HG03175 (cell line): ENCODE measurements at regions not wholly inside any gene's neighbourhood (a gene's known extent, or its start where the extent isn't known, plus 50 kb on each side); places are given as distances from the start of the nearest gene placed in this dataset.
A peak's percentile ranks its signal among the peaks of the same experiment; 100 is the strongest.
"Not testable (repeated sequence)": the region's sequence is repeated elsewhere in the genome, so short reads cannot be mapped to it uniquely, and the experiment has no call there.

ENCODE experiments used
- ATAC-seq: cut with Tn5 transposase; IDR thresholded peaks from one replicate; pipeline ENCODE4 v1.9.1; 2021; ENCODE audit warnings: mild to moderate bottlenecking, moderate library complexity; ENCODE audit not compliant: unreplicated experiment

DNA sequence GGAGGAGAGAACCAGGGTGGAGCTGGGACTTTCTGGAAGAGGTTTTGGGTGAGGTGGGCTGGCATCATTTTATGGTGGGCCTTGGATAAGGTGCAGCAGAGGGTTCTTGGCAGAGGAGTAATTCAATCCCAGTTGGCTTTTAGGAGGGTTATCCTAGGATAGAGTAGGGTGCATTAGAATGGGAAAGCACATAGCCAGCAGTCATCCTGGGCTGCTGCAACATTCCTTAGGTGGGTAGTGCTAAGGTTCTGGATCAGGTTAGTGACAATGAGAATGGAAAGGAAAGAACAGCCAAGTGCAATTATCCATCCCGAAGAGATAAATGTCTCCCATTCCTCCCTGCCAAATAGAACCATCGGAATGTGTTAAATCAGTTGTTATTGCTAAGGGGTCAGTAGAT, 157.3 kb upstream of the SPRED2 start:
- no peak for ATAC-seq

DNA sequence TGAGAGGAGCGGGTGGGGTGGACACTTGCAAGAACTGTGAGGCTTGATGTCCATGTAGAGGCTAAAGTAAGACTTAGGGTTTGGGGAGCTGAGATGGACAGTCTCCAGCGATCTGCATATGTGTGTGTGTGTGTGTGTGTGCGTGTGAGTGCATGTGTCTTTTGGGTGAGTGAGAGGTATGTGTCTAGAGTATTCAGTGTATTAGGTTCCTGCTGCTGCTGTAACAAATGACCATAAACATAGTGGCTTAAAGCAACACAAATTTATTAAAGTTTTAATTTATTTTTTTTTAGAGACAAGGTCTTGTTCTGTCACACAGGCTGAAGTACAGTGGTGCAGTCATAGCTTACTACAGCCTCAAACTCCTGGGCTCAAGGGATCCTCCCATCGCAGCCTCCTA, 155.4 kb upstream of the SPRED2 start:
- no peak for ATAC-seq

DNA sequence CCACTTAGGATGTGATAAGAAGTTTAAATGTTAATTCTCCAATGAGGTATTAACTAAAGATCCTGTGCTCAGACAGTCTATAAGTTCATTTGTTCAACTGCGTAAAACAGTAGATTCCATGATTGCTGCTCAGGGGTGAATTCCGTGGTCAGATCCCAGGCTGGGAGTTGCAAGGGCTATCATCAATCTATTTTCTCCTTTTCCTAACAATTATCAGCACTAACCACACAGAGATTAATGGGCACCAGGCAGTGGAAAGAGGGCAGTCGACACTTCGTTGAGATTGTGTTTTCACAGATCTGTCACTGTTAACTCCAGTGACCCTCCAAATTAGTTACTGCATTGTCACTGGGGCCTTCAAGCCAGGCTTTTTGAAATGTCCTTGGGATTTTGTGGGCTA, 154.1 kb upstream of the SPRED2 start:
- no peak for ATAC-seq

DNA sequence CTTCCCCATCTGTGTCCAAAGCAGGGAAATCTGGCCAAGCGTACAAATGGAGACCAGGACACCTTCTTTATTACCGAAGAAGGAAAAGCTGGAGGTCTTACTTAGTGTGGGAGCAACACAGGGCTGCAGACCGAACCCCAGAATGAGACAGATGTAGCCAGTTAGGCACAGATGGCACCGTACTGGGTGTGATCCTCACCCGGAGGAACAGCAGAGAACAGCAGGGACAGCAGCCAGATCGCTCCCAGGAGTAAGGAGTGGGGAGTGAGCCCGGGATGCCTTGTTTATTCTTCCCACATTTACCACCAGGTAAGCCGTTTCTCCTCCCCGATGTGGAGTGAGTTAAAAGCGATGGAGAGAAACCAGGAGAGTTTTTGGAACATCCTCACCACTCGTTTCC, 150.7 kb upstream of the SPRED2 start:
- ATAC-seq, result no peak

DNA sequence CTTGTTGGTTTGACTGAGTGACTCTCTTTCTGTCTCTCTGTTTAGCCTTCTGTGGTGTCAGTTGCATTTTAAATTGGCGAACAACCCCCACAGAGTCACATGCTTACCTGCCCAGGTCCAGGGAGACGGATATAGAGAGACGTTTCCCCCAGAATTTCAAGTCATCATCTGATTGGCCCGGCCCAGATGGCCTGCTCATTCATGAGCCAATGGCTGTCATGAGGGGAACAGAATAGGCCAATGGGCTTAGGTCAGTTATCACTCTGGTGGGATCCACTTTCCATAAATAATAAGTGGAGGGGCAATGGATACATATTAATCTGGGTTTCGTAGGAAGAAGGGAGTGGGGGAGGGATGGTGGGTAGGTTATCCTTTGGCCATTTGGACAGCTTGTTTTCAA, 150.0 kb upstream of the SPRED2 start:
- ATAC-seq, result no peak

DNA sequence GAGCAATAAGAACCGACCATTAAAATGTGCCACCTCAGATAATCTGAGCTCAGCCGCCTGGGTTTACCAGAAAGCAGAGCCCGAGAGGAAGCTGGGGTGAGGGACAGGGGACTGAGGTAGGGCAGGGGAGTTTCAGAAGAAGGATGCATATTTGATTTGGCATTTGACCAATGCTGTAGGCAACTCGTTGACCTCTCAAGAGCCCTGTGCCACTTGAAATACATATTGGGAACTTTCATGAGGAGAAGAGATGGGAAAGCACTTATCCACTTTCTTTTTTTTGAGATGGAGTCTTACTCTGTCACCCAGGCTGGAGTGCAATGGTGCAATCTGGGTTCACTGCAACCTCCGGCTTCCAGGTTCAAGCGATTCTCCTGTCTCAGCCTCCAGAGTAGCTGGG, 148.4 kb upstream of the SPRED2 start:
- ATAC-seq, result no peak

DNA sequence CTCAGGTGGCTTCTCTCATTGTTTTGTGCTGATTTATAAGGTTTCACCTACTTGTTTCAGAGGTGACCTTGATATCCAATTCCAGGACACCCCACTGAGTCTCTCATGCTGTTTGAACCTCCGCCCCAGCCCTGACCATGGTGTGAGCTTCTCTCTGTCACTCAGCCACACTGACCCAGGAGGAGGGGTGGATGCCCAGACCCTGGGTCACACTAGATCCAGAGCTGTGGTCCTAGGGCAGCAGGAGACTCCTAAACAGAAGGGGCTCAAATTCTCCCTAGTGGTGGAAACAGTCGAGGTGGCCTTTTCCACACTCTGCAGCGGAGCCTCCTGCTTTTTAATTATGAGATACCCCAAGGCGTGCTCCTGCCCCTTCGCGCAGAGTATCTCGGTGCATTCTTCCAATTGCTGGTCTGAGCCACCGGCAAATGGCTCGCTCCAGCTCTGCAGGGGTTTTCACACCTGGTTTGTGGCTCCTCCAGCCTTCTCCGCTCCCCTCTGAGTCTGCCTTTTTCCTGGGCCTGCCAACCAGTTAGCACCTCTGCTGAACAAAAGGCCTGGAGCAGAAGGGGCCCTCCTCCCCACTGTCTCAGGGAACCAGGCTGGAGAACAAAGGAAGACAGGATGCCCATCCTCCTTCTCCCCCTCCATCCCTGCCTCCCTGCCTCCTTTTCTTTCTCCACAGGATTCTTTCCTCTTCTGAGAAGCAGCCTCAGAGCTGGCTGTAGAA, 147.3 kb upstream of the SPRED2 start:
- ATAC-seq, result no peak

DNA sequence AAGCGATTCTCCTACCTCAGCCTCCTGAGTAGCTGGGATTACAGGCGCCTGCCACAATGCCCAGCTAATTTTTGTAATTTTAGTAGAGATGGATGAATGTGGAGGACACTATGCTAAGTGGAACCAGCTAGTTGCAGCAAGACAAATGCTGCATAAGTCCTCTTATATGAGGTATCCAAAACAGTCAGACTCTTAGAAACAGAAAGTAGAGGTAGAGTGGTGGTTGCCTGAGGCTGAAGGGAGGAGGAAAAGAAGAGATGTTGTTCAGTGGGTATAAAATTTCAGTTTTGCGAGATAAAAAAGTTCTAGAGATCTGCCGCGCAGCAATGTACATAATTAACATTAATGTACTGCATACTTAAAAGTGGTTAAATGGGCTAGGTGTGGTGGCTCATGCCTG, 145.3 kb upstream of the SPRED2 start:
- ATAC-seq, result no peak

DNA sequence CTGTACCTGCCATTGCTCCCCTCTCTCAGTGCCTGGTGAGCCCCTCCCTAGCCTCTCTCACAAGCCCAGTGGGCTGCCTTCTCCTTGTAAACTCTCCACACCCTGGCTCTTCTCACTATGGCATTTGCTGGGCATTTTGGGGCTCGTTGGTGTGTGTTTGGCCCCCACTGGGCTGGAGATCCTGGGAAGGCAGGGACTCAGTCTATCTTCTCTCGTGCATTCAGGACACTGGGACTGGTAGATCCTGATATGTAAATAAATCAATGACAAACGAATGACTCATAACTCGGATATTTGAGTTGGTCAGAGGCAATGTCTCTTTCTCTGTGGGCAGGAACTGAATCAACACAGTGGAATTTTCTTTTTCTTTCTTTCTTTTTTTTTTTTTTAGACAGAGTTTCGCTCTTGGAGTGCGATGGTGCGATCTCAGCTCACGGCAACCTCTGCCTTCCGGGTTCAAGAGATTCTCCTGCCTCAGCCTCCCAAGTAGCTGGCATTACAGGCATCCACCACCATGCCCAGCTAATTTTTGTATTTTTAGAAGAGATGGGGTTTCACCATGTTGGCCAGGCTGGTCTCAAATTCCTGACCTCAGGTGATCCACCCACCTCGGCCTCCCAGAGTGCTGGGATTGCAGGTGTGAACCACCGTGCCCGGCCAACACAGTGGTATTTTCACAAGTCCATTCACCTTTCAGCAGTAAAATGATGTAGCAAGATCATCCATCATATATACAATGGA, 144.6 kb upstream of the SPRED2 start:
- ATAC-seq, result no peak

DNA sequence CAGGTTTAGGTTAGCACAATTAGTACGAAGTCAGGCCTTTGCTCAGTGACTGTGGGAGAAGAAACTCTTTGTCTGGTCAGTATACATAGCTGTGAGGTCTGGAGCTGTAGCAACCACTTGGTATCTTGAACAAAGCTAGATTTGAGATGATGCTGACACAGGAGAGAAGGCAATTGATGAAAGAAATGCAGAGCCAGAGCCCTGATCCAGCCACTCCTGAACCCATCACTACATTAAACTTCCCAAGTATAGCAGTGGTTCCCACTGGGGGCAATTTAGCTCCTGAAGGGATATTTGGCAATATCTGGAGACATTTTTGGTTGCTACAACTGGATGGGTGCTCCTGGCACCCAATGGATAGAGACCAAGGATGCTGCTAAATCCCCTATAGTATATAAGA, 143.9 kb upstream of the SPRED2 start:
- ATAC-seq, result no peak

DNA sequence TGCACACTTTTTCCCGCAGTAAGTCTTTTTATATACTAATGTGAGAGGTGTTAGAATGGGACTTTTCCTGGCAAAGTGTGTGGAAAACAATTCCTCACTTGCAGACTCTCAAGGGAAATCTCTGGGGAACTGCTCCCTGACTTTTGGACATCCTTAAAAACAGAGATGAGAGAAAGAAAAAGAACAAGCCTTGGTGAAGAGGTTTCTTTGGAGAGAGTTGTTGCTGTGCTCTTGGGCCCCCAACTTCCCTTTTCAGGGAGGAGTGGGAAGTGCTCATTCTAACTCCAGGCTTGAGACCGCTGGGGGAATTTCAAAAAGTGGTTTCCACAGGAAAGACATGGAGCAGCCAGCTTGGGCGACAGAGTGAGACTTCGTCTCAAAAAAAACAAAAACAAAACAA, 142.6 kb upstream of the SPRED2 start:
- ATAC-seq, result no peak

DNA sequence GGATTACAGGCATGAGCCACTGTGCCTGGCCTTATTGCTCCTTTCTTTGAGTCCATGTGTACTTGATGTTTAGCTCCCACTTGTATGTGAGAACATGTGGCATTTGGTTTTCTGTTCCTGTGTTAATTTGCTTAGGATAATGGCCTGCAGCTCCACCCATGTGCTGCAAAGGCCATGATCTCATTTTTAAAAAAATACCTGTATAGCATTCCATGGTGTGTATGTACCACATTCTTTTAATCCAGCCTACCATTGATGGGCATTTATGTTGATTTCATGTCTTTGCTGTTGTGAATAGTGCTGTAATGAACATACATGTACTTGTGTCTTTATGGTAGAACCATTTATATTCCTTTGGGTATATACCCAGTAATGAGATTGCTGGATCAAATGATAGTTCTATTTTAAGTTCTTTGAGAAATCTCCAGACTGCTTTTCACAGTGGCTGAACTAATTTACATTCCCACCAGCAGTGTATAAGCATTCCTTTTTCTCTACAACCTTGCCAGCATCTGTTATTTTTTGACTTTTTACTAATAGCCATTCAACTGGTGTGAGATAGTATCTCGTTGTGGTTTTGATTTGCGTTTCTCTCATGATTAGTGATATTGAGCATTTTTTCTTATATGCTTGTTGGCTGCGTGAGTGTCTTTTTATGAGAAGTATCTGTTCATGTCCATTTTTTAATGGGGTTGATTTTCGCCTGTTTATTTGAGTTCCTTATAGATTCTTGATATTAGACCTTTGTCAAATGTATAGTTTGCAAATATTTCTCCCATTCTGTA, 136.4 kb upstream of the SPRED2 start:
- ATAC-seq, result not testable (repeated sequence)

DNA sequence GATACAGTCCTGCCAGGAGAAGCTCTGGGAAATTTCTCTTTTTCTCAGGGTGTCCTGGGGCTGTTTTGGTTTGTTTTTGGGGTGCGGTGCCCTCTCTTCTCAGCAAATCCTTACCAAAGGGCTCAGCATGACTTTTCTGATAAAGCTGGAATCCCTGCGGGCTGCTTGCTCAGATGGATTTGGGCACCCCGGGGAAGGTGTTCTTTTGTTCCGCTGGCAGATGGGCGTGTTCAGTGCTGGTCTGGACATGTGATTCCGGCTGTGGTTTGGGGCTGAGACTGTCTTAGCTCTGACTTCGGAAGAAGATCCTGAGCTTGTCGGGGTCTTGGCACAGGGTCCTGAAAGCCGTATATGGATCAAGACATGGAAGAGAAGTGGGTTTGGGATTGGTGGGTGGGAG, 134.2 kb upstream of the SPRED2 start:
- no peak for ATAC-seq

DNA sequence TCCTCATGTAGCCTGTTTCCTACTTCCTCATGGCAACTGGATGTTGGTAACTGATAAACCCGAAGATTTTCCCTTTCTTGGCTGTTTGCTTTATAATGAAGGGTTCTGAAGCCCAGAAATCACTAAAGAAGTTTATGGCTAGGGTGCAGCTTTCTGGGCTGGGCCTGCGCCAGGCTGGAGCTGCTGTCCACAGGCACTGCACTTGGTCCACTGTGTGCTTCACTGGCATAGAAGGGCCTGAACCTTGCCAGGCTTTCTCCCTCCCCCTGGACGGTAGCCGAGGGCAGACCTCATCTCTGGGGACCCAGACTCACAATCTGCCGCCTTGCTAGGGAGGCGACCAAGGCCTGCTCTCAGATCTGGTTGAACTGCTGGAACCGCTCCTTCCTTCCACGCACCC, 133.3 kb upstream of the SPRED2 start:
- ATAC-seq, result no peak

DNA sequence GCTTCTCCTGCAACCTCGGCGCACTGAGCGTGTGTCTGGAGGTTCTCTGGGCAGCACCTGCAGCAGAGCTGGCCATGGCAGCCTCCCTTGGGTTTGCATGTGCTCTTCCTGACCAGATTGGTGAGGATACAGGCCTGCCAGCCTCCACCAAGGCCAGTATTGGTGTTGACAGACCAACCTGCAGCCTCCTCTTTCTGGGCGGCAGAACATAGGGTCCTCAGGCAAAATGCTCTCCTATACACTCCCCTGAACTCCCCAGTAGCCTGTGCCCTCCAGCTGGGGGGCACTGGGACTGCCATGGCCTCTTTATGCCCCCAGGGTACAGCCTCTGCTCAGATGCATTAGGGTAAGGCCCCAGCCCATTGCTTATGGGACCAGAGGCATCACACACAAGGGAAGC, 131.9 kb upstream of the SPRED2 start:
- ATAC-seq, result no peak

DNA sequence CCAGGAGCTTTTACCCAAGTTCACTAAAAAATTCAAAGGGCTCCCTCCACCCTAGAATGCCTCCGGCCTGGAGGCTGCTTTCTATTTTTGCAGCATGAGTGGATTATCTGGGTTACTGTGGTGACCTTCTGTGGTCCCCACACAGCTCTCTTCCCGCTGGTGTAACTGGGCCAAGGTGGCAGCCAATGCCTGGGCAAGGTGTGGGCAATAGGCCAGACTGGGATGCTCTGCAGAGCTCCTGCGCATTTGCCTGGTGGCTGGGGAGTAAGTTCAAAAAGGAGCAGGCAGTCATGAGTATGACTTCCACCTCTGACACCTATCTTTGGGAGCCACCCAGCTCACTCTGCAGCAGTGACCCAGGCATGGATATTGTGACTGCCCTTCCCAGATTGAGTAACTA, 130.5 kb upstream of the SPRED2 start:
- no peak for ATAC-seq

DNA sequence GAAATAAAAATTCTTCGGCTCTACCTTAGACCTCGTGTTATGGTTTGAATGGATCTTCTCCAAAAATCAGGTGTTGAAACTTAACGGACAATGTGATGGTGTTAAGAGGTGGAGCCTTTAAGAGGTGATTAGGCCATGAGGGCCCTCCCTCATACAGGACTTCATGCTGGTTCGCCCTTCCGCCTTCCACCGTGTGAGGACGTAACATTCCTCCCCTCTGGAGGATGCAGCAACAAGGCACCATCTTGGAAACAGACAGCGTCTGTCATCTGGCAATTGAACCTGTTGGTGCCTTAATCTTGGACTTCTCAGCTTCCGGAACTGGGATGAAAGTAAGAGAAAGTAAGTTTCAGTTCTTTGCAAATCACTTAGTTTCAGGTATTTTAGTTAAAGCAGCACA, 126.3 kb upstream of the SPRED2 start:
- ATAC-seq, result no peak

DNA sequence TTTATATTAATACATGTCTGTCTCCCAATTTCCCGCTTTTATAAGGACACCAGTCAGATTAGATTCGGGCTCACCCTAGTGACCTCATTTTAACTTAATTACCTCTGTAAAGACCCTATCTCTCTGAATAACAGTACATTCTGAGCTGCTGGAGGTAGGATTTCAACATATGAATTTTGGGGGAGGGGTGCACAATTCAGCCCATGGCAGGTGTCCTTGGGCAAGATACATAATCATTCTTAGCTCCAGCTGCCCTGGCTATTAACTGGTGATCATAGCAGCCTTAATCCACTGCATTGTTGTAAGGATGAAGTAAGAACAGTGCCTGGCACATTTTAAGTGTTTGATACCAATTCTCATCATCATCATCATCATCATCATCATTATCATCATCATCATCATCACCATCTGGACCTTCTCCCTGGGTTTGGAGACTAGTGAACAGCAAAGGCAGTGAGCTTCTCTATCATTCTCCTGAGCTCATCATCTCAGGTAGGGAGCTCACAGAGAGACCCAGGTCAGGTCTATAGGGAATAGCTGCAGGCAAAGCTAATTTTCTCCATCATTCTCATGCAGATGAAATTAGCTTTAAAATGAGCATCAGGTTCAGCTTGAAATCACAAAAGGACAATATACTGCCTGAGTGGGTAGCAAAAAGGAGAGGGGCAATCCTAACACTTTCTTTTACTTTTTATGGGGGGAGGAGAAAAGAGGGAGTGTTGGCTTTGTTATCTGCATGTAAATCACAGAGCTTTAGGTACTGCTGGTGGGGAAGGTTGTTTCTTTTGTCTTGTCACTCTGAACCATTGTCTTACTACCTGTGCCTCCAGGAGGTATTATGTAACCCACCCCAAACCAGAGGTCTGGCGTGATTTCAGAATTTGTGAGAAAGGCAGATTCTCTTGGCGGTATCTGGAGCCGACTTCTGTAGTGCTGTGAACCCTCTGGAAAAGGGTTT, 125.5 kb upstream of the SPRED2 start:
- no peak for ATAC-seq

DNA sequence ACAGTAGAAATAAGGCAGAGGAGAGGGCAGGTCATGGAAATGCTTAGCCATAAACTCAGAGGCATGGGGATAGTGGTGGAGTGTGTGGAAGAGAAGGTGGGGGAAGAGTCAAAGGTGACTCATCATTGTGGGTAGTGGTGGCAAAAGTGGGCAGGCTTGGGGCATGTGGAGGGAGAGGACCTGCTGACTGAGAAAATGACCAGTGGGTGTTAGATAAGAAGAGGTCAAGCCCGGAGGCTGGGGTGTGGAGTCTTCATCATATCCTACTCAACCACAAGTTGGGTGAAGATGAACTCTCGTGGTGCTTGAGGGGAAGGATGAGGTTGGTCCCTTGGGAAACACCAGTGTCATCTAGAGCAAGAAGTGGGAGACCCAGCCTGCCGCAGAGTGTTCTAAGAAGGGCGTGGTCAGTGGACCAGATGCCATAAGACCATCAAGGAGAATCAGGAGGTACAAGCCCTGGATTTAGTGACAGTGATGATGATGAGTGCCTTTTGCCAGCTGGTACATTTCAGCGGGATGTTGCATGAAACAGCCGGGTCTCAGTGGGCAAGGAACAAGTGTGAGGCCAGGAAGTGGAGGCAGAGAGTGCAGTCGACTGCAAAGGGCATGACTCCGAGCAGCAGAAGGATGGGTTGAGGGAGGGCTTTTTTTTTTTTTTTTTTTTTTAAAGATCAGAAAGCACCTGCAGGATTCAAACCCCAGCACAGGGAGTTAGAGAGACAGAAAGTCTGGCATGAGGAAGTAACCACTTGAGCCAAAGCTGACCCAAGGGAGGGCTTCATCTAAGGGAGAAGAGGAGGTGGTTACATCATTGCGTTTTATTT, 122.6 kb upstream of the SPRED2 start:
- peak; percentile 65 for ATAC-seq

DNA sequence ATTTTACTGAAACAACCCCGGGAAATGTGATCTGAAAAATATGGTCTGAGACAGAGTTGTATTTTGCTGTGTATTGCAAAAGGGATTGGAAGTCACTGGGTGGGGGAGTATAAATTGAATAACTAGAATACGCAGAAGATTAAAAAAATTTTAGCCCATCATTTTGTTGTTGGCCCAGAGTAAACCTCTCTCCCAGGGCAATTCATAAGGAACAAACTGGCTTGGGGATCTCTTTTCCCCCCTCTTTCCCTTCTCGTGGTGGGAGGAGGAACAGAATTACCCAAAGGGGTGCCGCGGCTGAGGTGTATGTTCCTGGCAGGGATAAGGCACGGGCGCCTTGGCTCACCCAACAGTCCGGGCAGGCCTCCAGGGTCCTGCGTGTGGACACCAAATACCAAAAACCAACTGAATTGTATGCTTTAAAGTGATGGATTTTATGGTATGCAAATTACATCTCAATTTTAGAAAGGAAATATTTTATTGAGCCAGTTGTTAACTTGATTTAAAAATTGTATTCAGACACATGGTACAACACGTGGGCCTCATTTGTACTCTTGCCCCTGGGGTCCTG, 121.2 kb upstream of the SPRED2 start:
- no peak for ATAC-seq
